Hepatic stellate cell (primary cell): ENCODE measurements at regions not wholly inside any gene's neighbourhood (a gene's known extent, or its start where the extent isn't known, plus 50 kb on each side); places are given as distances from the start of the nearest gene placed in this dataset.

Experiments used
- DNase-seq: peaks from one replicate; pipeline ENCODE4 v3.0.0; 2011; ENCODE audit warnings: low spot score

DNA sequence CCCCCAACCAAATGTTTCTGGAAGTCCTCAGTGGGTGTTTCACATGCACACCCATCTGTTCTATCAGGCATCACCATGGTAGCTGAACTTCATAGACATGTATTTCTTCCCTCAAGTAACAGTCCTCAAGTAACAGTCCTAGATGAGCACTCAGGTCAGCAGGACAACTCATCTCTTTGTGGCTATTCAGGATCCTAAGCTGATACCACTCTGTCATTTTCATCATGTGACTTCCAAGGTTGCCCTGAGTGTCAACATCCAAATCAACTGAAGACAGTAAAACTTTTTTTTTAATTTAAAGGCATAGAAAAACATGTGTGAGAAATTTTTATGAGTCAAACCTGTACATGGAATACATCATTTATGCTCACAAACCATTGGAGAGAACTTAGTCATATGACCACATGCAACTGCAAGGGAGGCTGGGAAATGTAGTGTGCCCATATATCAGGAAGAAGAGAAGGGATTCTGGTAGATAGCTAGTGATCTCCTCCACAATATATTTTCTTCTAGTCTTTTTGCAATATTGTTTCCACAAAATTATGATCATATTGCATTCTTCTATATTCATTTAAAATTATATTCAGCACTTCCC is 64.2 kb upstream of the FST start:
- no peak for DNase-seq

GRCh38 chr5:53418409-53418808 is 62.0 kb upstream of the FST start:
- DNase-seq: no peak

DNA sequence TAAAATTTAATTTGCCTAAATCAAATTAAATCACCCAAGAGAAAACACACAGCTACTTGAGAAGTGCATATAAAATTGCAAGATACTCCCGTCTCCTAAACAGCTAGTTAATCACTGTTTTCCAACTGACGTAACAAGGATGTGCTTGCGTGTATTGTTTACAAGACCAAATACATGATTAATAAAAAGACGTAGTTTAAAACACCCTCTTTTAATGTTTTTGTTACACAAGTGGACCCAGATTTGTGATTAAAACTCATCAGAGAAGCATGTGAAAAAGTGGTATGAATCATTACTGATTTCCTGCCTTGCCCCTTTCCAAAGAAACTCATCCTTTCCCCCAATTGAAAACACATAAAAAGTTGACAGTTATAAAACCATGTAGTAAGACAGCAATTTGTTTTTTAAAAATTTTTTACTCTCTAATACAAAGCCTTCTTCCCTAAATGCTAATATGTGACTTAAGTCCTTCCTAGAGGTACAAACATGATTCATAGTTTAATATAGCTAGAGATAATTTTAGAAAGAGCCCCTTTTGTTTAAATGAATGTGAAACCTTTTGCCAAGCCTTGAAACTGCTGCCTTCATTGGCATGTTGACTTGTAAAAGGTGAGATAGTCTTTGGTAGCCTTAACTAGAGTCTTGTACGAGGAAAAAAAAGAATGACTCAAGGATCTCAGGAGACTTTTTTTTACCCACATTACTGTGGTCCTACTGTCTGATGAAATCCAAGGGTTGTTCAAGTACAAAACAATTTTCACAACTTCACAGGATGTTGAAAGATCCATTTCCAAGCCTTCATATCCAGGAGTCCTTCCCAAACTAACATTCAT is 61.4 kb upstream of the FST start:
- peak; percentile 41 for DNase-seq

DNA sequence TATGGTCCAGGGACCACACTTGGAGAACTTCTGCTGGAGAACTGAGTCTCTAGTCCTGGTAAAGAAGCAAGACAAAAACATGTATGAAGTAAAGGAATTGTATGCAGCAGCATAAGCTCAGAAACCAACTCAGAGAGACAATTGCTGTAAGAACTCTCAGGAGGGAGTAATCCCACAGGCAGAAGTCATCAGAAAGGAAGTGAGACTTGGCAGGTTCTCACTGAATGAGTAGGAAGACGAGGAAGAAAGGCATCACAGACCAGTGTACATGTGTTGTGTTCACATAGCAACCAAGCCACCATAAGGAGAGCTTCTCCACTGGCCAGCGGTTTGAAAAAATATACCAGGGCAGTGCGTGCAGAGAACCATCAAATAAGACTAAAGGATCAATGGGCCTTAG is 57.9 kb upstream of the FST start:
- DNase-seq: peak; percentile 32

DNA sequence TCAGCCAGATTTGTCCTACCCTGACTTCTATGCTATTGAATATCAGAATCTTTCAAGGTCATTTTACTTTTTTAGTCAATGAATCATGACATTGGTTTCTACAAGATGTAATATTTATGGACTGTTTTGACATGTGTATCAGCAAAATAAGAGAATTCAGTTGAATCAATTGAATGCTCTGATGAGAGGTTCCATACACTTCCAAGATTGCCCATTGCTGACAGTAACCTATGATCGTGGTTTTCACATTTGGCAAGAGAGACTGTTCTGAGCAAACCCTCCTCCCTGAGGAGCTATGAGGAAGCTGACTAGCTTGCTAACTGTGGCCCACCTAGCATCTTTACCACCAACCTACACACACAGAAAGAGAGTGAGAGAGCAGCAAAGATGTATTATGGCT is 56.7 kb upstream of the FST start:
- DNase-seq: no peak

DNA sequence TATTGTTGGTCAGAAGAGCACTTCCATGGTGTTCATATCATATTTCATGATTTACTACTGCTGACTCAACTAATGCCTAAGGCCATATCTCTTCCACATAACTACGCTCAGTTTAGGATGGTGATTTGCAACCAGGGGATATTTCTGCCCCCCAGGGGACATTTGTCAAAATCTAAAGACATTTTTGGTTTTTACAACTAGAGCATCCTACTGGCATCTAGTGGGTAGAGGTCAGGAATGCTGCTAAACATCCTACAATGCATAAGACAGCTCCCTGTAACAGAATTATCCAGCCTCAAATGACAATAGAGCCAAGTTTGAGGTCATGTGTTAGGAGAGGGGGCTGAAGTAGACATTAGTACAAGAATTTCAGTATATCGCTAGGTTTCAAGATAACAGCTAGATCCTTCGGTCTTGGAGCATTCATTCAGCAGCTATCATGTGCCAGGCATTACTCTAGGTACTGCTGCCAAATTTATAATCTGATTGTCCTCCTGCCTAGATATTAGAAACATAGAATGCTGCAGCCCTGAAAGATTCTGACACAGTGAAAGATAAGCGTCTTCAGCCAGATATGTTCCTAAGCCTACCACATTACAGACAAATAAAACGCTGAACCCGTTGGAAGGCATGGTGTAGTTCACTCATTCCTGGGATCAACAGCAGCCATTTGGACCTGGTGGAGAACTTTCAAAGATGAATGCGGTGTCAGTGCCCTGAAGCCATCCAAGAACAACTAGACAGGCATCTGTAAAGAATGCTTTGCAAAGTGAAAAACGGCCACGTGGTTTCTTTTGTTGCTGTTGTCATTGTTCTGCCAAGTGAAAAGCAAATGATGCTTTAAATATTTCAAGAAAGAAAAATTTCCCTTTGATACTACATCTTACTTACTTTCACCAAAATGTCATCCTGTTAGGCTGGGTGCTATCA is 55.5 kb upstream of the FST start:
- DNase-seq: no peak

- DNase-seq: no peak
Measured at GRCh38 chr5:53425687-53426511, 54.5 kb upstream of the FST start.

- DNase-seq: no peak
Measured at GRCh38 chr5:53426512-53426830, 54.0 kb upstream of the FST start.

- DNase-seq: no peak
Measured at GRCh38 chr5:53426878-53427277, 53.6 kb upstream of the FST start.

DNA sequence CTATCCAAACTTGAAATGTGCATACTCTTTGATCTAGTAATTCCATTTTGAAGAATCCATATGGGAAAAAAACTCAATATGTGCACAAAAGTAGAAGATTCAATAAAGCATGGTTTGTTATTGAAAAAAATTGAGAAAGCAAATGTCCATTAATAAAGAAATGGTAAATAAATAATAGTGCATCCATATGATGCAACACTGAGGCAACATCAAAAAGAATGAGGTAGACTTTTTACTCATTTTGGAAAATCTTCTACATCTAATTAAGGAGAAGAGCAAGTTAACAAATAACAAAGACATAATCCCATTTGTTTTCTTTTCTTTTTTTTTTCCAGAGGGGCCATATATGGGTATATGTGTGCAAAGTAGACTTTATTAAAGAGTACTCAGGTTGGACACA is 52.5 kb upstream of the FST start:
- DNase-seq: no peak

DNA sequence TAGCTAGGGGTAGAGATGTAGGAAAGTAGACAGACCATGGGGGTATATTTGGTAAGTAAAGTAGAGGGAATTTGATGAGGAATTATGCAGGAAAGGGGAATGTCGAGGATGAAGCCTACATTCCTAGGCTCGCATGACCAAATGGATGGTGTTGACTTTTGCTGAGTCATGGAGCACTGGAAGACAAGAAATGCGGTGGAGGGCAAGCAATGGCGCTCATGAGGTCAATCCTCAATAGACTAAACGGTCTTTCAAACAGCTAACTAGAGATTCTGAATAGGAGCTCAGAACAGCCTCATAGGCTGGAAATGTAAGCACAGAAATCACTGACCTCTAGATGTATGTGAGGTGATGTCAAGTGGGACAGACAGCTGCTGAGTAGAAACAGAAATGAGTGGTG is 50.7 kb upstream of the FST start:
- peak; percentile 32 for DNase-seq

DNA sequence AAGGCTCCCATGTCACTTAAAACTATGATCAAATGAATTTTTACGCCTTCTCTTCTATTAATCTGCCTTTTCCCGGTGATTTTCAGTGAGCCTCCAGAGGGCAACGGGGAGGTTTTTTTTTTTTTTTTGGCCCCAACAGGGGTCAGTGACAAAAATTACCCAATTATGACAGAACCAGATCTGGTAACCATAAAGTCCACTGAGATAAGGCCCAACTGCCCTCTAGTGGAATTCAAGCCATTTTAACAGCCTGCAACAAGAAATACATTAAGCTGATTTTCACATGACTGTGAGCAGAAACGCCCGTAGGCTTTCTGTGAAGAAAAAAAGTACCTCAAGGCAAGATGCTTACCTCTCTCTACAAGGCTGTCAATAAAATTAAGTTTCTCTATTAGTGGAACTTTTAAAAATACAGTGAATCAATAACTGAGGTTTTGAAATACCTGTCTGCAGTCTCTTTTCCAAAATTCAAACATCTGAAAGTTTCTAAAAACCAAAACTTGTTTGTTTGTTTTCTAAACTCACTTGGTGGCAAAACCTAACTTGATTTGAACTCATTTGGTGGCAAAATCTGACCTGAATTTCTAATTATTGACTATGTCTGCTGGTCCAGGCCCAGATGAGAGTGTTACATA is 49.7 kb upstream of the FST start:
- peak; percentile 34 for DNase-seq
